ENCODE measurements at regions not wholly inside any gene's neighbourhood (a gene's known extent, or its start where the extent isn't known, plus 50 kb on each side); places are given as distances from the start of the nearest gene placed in this dataset.

DNA sequence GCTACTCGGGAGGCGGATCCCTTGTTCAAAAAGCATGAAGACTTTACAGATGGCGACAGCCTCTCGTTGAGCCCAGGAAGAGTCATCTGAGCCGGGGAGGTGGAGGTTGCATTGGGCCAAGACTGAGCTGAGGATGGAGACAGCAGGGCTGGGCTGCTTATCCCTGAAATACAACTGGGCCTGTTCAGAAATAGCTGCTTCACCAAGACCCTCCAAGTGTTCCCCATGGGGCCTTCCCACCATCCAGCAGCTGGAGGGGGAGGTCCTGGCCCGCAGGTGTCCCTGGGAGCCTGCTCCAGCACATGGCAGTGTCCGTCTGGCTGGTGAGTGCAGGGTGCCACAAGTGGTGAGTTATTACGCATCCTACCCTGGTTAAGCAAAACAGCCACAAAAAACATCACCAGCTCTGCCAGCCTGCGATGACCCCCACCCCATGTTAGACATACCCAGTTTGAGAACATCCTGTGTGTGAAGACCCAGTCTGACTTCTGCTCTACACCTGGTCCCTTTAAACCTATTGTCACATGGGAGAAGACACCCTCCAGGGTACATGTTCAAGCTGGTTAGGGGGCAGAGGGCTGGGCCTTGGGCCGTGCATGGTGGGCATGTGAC, 93.1 kb upstream of the TMPRSS2 start:
- DNase-seq (ENCODE audit: low read depth, low spot score): no peak
- no peak overlapping the region for H3K4me3 ChIP-seq (ENCODE audit: low read length)

GRCh38 chr21:41600556-41600955, 92.6 kb upstream of the TMPRSS2 start:
- no peak overlapping the region for H3K4me3 ChIP-seq (ENCODE audit: low read length)
- no peak for DNase-seq (ENCODE audit: low read depth, low spot score)

- no peak for DNase-seq (ENCODE audit: low read depth, low spot score)
Measured at GRCh38 chr21:41600116-41600515, 92.2 kb upstream of the TMPRSS2 start.

DNA sequence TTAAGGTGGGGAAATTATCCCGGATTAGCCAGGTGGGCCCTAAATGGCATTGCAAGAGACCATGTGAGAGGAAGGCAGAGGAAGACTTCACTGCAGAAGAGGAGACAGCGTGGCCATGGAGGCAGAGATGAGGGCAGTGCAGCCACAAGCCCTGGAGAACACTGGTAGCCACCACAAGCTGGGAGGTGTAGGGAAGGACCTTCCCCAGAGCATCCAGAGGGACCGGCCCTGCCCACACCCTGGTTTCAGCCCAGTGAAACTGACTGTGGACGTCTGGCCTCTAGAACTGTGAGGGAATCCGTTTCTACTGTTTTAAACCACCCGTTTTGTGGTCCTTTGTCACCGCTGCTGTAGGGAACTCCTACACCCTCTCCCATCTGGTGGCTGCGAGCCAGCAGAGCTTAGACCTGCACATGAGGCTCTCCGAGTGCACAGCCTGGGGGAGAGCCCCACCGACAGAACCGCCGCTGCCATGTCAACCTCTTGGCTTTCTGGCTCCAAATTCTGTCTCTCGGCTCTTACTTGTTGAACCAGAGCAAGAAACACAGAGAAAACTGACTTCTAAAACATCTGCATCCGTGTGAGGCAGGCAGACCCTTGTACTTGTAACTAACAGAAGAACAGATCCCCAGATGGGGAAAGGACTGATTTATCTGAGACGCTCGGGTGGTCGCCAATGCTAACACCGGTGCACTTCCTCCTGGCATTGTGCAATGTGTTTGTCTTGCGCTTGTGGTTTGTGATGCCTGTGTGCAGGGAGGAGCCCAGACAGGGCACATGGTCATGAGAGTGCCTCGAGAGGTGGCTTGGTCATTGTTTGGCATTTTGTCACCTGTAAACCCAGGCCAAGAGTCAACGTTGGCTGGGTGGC, 90.8 kb upstream of the TMPRSS2 start:
- no peak overlapping the region for H3K4me3 ChIP-seq (ENCODE audit: low read length)
- no peak for DNase-seq (ENCODE audit: low read depth, low spot score)

More at GRCh38 chr21:41600116-41600515, 92.2 kb upstream of the TMPRSS2 start:
- no peak overlapping the region for H3K4me3 ChIP-seq (ENCODE audit: low read length)

- no peak for DNase-seq (ENCODE audit: low read depth, low spot score)
- no peak overlapping the region for H3K4me3 ChIP-seq (ENCODE audit: low read length)
Measured at GRCh38 chr21:41597811-41598231, 89.9 kb upstream of the TMPRSS2 start.

DNA sequence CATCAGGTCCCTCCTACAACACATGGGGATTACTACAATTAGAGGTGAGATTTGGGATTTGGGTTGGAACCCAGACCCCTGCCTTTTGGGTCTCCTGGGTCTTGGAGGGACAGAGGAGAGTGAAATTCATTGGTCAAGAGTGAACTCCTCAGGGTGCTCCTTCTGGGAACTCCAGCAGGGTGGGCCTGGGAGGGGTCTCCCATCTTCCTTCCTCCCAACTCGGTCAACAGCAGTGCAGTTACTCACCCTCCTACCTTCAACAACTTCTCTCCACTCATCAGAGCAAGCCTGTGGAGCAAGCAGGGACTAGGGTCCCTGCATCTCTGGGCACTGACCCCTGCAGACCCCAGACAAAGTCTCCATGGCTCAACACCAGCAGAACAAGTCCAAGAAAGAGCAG, 89.3 kb upstream of the TMPRSS2 start:
- DNase-seq (ENCODE audit: low read depth, low spot score): no peak
- H3K4me3 ChIP-seq (ENCODE audit: low read length): no peak overlapping the region

GRCh38 chr21:41596241-41596925, 88.4 kb upstream of the TMPRSS2 start:
- no peak for DNase-seq (ENCODE audit: low read depth, low spot score)
- H3K4me3 ChIP-seq (ENCODE audit: low read length): no peak overlapping the region

GRCh38 chr21:41594268-41594667, 86.3 kb upstream of the TMPRSS2 start:
- DNase-seq (ENCODE audit: low read depth, low spot score): no peak
- H3K4me3 ChIP-seq (ENCODE audit: low read length): no peak overlapping the region

DNA sequence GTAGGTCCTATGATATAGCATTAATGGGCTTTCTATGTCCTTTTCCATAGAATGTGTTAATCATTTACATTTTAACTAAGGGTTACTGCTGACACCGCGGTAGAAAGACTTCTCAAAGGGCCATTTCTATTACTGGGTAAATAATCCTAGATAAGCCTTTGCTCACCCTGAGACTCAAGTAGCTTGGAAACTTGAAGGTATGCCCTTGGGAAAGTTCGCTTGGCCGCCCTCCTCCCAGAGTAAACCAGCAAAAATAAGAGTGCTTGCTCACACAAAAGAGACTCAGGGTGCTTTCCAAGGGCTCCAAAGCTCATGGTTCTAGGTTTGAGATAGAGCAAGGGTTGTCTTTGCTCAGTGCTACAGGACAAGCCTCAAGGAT, 85.8 kb upstream of the TMPRSS2 start:
- no peak for DNase-seq (ENCODE audit: low read depth, low spot score)
- no peak overlapping the region for H3K4me3 ChIP-seq (ENCODE audit: low read length)

- no peak for DNase-seq (ENCODE audit: low read depth, low spot score)
- no peak overlapping the region for H3K4me3 ChIP-seq (ENCODE audit: low read length)
Measured at GRCh38 chr21:41593051-41593759, 85.2 kb upstream of the TMPRSS2 start.

GRCh38 chr21:41589620-41590175, 81.7 kb upstream of the TMPRSS2 start:
- no peak overlapping the region for H3K4me3 ChIP-seq (ENCODE audit: low read length)
- no peak for DNase-seq (ENCODE audit: low read depth, low spot score)

- no peak overlapping the region for H3K4me3 ChIP-seq (ENCODE audit: low read length)
- no peak for DNase-seq (ENCODE audit: low read depth, low spot score)
Measured at GRCh38 chr21:41589131-41589530, 81.2 kb upstream of the TMPRSS2 start.

DNA sequence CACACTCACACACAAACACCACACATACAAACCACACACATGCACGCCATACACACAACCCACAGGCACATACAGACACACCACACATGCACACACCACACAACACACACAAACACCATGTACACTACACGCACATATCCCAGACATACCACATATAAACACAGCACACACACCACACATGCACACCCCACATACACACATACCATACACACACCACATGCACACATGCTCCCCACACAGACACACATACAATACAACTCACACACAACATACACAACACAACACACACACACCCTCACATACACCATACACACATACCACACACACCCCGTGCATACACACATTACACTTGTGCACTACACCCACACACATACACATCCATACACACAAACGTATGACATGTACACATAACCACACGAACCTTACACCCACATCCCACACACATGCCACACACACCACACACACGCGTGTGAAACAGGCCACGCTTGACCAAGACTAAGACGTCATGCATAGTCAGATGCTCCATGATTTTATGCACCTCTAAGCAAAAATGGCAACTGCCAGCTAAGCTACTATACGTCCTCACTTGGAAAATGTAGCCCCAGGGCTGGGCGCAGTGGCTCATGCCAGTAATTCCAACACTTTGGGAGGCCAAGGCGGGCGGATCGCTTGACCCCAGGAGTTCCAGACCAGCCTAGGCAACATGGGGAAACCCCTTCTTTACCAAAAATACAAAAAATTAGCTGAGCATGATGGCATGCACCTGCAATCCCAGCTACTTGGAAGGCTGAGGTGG, 77.4 kb upstream of the TMPRSS2 start:
- no peak overlapping the region for H3K4me3 ChIP-seq (ENCODE audit: low read length)

DNA sequence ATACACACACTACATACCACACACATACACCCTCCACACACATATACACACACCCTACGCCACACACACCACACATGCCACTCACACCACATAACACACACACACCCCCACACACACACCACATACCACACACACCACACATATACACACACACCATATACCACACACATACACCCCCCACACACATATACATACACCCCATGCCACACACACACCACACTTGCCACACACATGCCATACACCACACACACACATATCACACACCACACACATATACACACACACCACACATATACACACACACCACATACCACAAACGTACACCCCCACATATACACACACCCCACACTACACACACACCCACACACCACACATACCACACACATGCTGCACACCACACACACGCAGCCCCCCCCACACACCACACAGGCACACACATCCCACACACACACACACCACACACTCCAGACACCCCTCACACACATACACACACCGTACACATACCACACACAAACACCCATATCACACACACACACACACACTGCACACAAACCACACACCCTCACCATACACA, 76.7 kb upstream of the TMPRSS2 start:
- DNase-seq (ENCODE audit: low read depth, low spot score): no peak
- no peak overlapping the region for H3K4me3 ChIP-seq (ENCODE audit: low read length)

More for the DNA sequence above, 77.4 kb upstream of the TMPRSS2 start:
- no peak for DNase-seq (ENCODE audit: low read depth, low spot score)

GRCh38 chr21:41583274-41583790, 75.4 kb upstream of the TMPRSS2 start:
- DNase-seq (ENCODE audit: low read depth, low spot score): no peak
- H3K4me3 ChIP-seq (ENCODE audit: low read length): no peak overlapping the region

- H3K4me3 ChIP-seq (ENCODE audit: low read length): no peak overlapping the region
- DNase-seq (ENCODE audit: low read depth, low spot score): no peak
Measured at GRCh38 chr21:41582866-41583265, 74.9 kb upstream of the TMPRSS2 start.

DNA sequence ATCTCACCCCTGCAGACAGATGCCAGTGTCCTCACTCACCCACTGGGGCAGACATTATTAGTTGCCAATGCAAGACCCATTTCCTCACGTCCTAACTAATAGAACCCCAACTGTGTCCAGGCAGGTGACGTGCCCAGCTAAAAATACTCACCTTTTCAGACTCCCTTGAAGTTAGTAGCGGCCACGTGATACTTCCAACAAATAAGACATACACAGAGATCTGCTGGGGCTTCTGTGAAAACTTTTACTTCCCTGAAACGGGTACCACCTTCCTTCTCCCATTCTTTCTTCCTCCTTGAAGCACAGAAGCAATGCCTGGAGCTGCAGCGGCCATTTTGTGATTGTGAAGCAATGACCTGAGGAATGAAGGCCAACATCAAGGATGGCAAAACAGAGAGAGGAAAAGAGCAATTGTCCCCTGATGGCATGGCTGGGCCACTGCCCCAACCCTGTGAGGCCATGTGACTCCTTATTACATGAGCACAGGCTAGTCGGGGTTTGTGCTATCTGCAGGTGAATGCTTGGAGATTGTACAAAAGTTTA, 74.4 kb upstream of the TMPRSS2 start:
- no peak for DNase-seq (ENCODE audit: low read depth, low spot score)
- no peak overlapping the region for H3K4me3 ChIP-seq (ENCODE audit: low read length)
